Nephron (organoid): ENCODE measurements at regions not wholly inside any gene's neighbourhood (a gene's known extent, or its start where the extent isn't known, plus 50 kb on each side); places are given as distances from the start of the nearest gene placed in this dataset.

ENCODE experiments used
- H3K27ac Mint-ChIP-seq, 3 experiments: 2 replicates each; pipeline ENCODE4 v1.8.0; 2020; ENCODE audit warnings: mixed read lengths in 3 of 3, mild to moderate bottlenecking in 2 of 3, moderate library complexity in 1 of 3
- H3K27me3 Mint-ChIP-seq: 2 replicates; pipeline ENCODE4 v1.8.0; 2021; ENCODE audit warnings: low read depth, mild to moderate bottlenecking, moderate library complexity, mixed read lengths
- H3K36me3 Mint-ChIP-seq: 2 replicates; pipeline ENCODE4 v1.8.0; 2020; ENCODE audit warnings: low read depth, mixed read lengths
- H3K4me1 Mint-ChIP-seq: 2 replicates; pipeline ENCODE4 v1.8.0; 2020; ENCODE audit warnings: mixed read lengths
- H3K4me3 Mint-ChIP-seq, 3 experiments: 2 replicates each; pipeline ENCODE4 v1.8.0; 2020; ENCODE audit warnings: mild to moderate bottlenecking in 3 of 3, mixed read lengths in 3 of 3, moderate library complexity in 2 of 3
- H3K9me3 Mint-ChIP-seq: 2 replicates; pipeline ENCODE4 v1.8.0; 2020; ENCODE audit warnings: mixed read lengths
- CTCF ChIP-seq, 3 experiments: fragments of 200-600 bp; sonication (generic); IDR thresholded peaks; one replicate each; pipeline ENCODE4 v1.5.0; 2021; ENCODE audit warnings: antibody characterized with exemption in 3 of 3; ENCODE audit not compliant: unreplicated experiment in 3 of 3

GRCh38 chr11:106288822-106289387 is 211.4 kb downstream of the AASDHPPT start:
- no peaks in the 10 kb centered on the region for H3K9me3 Mint-ChIP-seq
- TF ChIP-seq CTCF (IDR thresholded peaks at IDR 0.05; ENCODE audit: unreplicated experiment in 3 of 3): no peak
- no peaks in the 10 kb centered on the region for H3K27me3 Mint-ChIP-seq
- no peak overlapping the region for H3K4me3 Mint-ChIP-seq
- H3K4me1 Mint-ChIP-seq: peaks cover 22% of the 10 kb centered on the region
- H3K27ac Mint-ChIP-seq: no peak overlapping the region
- no peaks in the 10 kb centered on the region for H3K36me3 Mint-ChIP-seq

GRCh38 chr11:106292526-106292925 is 215.1 kb downstream of the AASDHPPT start:
- Mint-ChIP-seq H3K36me3 (no peaks in the 10 kb centered on the region), H3K27me3 (no peaks in the 10 kb centered on the region), H3K4me1 (peaks cover 14% of the 10 kb centered on the region), H3K9me3 (peaks cover 2% of the 10 kb centered on the region), H3K27ac (no peak overlapping the region), H3K4me3 (no peak overlapping the region)
- no peak for TF ChIP-seq CTCF (IDR thresholded peaks at IDR 0.05; ENCODE audit: unreplicated experiment in 3 of 3)

GRCh38 chr11:106295974-106296373 is 218.5 kb downstream of the AASDHPPT start:
- Mint-ChIP-seq H3K27ac (no peak overlapping the region), H3K9me3 (peaks cover 2% of the 10 kb centered on the region), H3K4me3 (no peak overlapping the region), H3K36me3 (no peaks in the 10 kb centered on the region), H3K27me3 (no peaks in the 10 kb centered on the region), H3K4me1 (no peaks in the 10 kb centered on the region)
- TF ChIP-seq CTCF (IDR thresholded peaks at IDR 0.05; ENCODE audit: unreplicated experiment in 3 of 3): no peak

- TF ChIP-seq CTCF (IDR thresholded peaks at IDR 0.05; ENCODE audit: unreplicated experiment in 3 of 3): no peak
- H3K27ac Mint-ChIP-seq: no peak overlapping the region
- peaks cover 7% of the 10 kb centered on the region for H3K9me3 Mint-ChIP-seq
- H3K4me3 Mint-ChIP-seq: no peak overlapping the region
- H3K4me1 Mint-ChIP-seq: no peaks in the 10 kb centered on the region
- H3K27me3 Mint-ChIP-seq: no peaks in the 10 kb centered on the region
- no peaks in the 10 kb centered on the region for H3K36me3 Mint-ChIP-seq
Measured at GRCh38 chr11:106302416-106302815, 225.0 kb downstream of the AASDHPPT start.

- no peak overlapping the region for H3K4me3 Mint-ChIP-seq
- no peaks in the 10 kb centered on the region for H3K36me3 Mint-ChIP-seq
- no peaks in the 10 kb centered on the region for H3K4me1 Mint-ChIP-seq
- no peak for TF ChIP-seq CTCF (IDR thresholded peaks at IDR 0.05; ENCODE audit: unreplicated experiment in 3 of 3)
- peaks cover 7% of the 10 kb centered on the region for H3K9me3 Mint-ChIP-seq
- no peaks in the 10 kb centered on the region for H3K27me3 Mint-ChIP-seq
- no peak overlapping the region for H3K27ac Mint-ChIP-seq
Measured at GRCh38 chr11:106304274-106304673, 226.8 kb downstream of the AASDHPPT start.

GRCh38 chr11:106305458-106305857 is 228.0 kb downstream of the AASDHPPT start:
- peaks cover 7% of the 10 kb centered on the region for H3K9me3 Mint-ChIP-seq
- no peaks in the 10 kb centered on the region for H3K36me3 Mint-ChIP-seq
- no peak overlapping the region for H3K27ac Mint-ChIP-seq
- no peak for TF ChIP-seq CTCF (IDR thresholded peaks at IDR 0.05; ENCODE audit: unreplicated experiment in 3 of 3)
- H3K4me1 Mint-ChIP-seq: no peaks in the 10 kb centered on the region
- no peaks in the 10 kb centered on the region for H3K27me3 Mint-ChIP-seq
- no peak overlapping the region for H3K4me3 Mint-ChIP-seq
